Heart left ventricle (tissue), 13 donors: ENCODE measurements at regions not wholly inside any gene's neighbourhood (a gene's known extent, or its start where the extent isn't known, plus 50 kb on each side); places are given as distances from the start of the nearest gene placed in this dataset.

ENCODE experiments used
- CTCF ChIP-seq, 12 donors: fragments of 200-600 bp; sonication (generic) in 4 of 12; IDR thresholded peaks; one replicate each; pipeline versions ENCODE4 v1.5.0 to v1.8.0; 2018 to 2022; ENCODE audit warnings: antibody characterized with exemption in 12 of 12, mild to moderate bottlenecking in 5 of 12
- POLR2A ChIP-seq, 2 donors: fragments of 450-650 bp; IDR thresholded peaks; one replicate each; pipeline ENCODE4 v1.6.1; 2017; ENCODE audit warnings: antibody characterized with exemption in 2 of 2, mild to moderate bottlenecking in 2 of 2, moderate library complexity in 2 of 2
- donor health status: ischemic (EF 13 %, LVEDD 7.1; RV severe dilation, severe dysfunction).
- donor health status: DM: no; HTN: yes; CAD: no.
- donor health status: DM: no; HTN: no; CAD: no.
- donor health status: ischemic (EF 25% LVEDD 6.9; RV normal size, moderate dysfunction).
- donor health status: ischemic (EF 25% LVEDD 5.7; RV mildly dilated, moderate dysfunction).
- donor health status: ischemic (EF 35%, LVEDD 5.7; RV mildly dilated, moderate dysfunction).
- donor health status: nonischemic (EF 11% LVEDD 7.7; RV severe dilation, severe dysfunction).
- donor health status: DM: yes; HTN: yes; CAD: no.
- donor health status: PGD.
- donor health status: ischemic (EF 29% LVEDD 5.4; RV normal size, mild dysfunction).
- donor health status: nonischemic (EF 23%, LVEDD 6.1; RV moderate dilation, normal function).

GRCh38 chr2:191612496-191612895 lies 65.4 kb upstream of the NABP1 start:
- TF ChIP-seq CTCF (IDR thresholded peaks at IDR 0.05) (no peak), POLR2A (IDR thresholded peaks at IDR 0.05) (no peak)
